MM.1S (cell line): ENCODE measurements at regions not wholly inside any gene's neighbourhood (a gene's known extent, or its start where the extent isn't known, plus 50 kb on each side); places are given as distances from the start of the nearest gene placed in this dataset.

Experiments
- DNase-seq: peaks from one replicate; pipeline ENCODE4 v3.0.0-alpha.2; 2015
- H2AFZ ChIP-seq: fragments of 300-600 bp; sonication (generic); 2 replicates; pipeline ENCODE4 v1.6.0; 2016; ENCODE audit warnings: antibody characterized with exemption, low read length
- H3F3A ChIP-seq: fragments of 300-600 bp; sonication (generic); 2 replicates; pipeline ENCODE4 v1.6.1; 2016; ENCODE audit warnings: mild to moderate bottlenecking, antibody characterized with exemption, low read length, moderate library complexity, mixed read lengths; ENCODE audit not compliant: insufficient read depth
- H3K27ac ChIP-seq: fragments of 300-600 bp; sonication (generic); 2 replicates; pipeline ENCODE4 v1.5.1; 2016; ENCODE audit warnings: mild to moderate bottlenecking, low read length
- H3K27me3 ChIP-seq: fragments of 300-600 bp; sonication (generic); replicated peaks from 2 replicates; pipeline ENCODE4 v1.6.0; 2016; ENCODE audit warnings: low read length; ENCODE audit not compliant: insufficient read depth
- H3K36me3 ChIP-seq: fragments of 300-600 bp; sonication (generic); replicated peaks from 2 replicates; pipeline ENCODE4 v1.6.1; 2016; ENCODE audit warnings: mild to moderate bottlenecking, low read length, mixed read lengths; ENCODE audit not compliant: insufficient read depth
- H3K4me1 ChIP-seq: fragments of 300-600 bp; sonication (generic); 2 replicates; pipeline ENCODE4 v1.6.1; 2016; ENCODE audit warnings: low read length, mixed read lengths
- H3K4me2 ChIP-seq: fragments of 300-600 bp; sonication (generic); 2 replicates; pipeline ENCODE4 v1.6.0; 2016; ENCODE audit warnings: low read depth, low read length
- H3K4me3 ChIP-seq: fragments of 300-600 bp; sonication (generic); 2 replicates; pipeline ENCODE4 v1.5.1; 2016; ENCODE audit warnings: low read length, mixed read lengths
- H3K79me2 ChIP-seq: fragments of 300-600 bp; sonication (generic); 2 replicates; pipeline ENCODE4 v1.6.1; 2016; ENCODE audit warnings: mixed run types, low read length, mixed read lengths
- H3K9ac ChIP-seq: fragments of 300-600 bp; sonication (generic); 2 replicates; pipeline ENCODE4 v1.6.1; 2016; ENCODE audit warnings: low read length, mixed read lengths
- H3K9me2 ChIP-seq: fragments of 300-600 bp; sonication (generic); replicated peaks from 2 replicates; pipeline ENCODE4 v1.6.1; 2016; ENCODE audit warnings: mild to moderate bottlenecking, low read length, mixed read lengths; ENCODE audit not compliant: insufficient read depth
- H3K9me3 ChIP-seq: fragments of 300-600 bp; sonication (generic); replicated peaks from 2 replicates; pipeline ENCODE4 v1.6.1; 2016; ENCODE audit warnings: mild to moderate bottlenecking, low read length, mixed read lengths; ENCODE audit not compliant: insufficient read depth
- H4K20me1 ChIP-seq: fragments of 300-600 bp; sonication (generic); 2 replicates; pipeline ENCODE4 v1.6.1; 2016; ENCODE audit warnings: mild to moderate bottlenecking, low read length, moderate library complexity, mixed read lengths; ENCODE audit not compliant: insufficient read depth
- CTCF ChIP-seq: fragments of 300-600 bp; sonication (generic); IDR thresholded peaks from 2 replicates; pipeline ENCODE4 v1.5.1; 2016; ENCODE audit warnings: antibody characterized with exemption, low read length, mixed read lengths
- EZH2 ChIP-seq: fragments of 300-600 bp; sonication (generic); optimal IDR thresholded peaks from 2 replicates; pipeline ENCODE3; 2017; ENCODE audit warnings: low read depth, mild to moderate bottlenecking, antibody characterized with exemption, low read length, mixed read lengths
- EZH2phosphoT487 ChIP-seq: fragments of 300-600 bp; sonication (generic); IDR thresholded peaks from 2 replicates; pipeline ENCODE4 v1.6.1; 2018; ENCODE audit warnings: antibody characterized with exemption, low read length

- Histone ChIP-seq H3K79me2 (no peaks in the 10 kb centered on the region), H3F3A (no peaks in the 10 kb centered on the region), H3K27ac (no peak overlapping the region), H3K9ac (no peak overlapping the region), H3K4me1 (no peaks in the 10 kb centered on the region), H3K4me2 (no peak overlapping the region), H3K9me2 (no peaks in the 10 kb centered on the region), H3K9me3 (no peaks in the 10 kb centered on the region), H2AFZ (no peak overlapping the region), H3K4me3 (no peak overlapping the region), H4K20me1 (no peaks in the 10 kb centered on the region), H3K36me3 (no peaks in the 10 kb centered on the region), H3K27me3 (no peaks in the 10 kb centered on the region)
- DNase-seq = no peak
- TF ChIP-seq EZH2 (no peak), EZH2phosphoT487 (no peak), CTCF (no peak)
Observed at GRCh38 chr16:74094514-74094913, 202.1 kb upstream of the PSMD7 start.

GRCh38 chr16:74092336-74092735 lies 204.3 kb upstream of the PSMD7 start:
- Histone ChIP-seq H3K79me2 (no peaks in the 10 kb centered on the region), H3K4me3 (no peak overlapping the region), H3F3A (no peaks in the 10 kb centered on the region), H3K9ac (no peak overlapping the region), H3K4me1 (no peaks in the 10 kb centered on the region), H3K9me2 (no peaks in the 10 kb centered on the region), H3K9me3 (no peaks in the 10 kb centered on the region), H4K20me1 (no peaks in the 10 kb centered on the region), H2AFZ (no peak overlapping the region), H3K27ac (no peak overlapping the region), H3K36me3 (no peaks in the 10 kb centered on the region), H3K27me3 (no peaks in the 10 kb centered on the region), H3K4me2 (no peak overlapping the region)
- no peak for DNase-seq
- TF ChIP-seq CTCF (no peak), EZH2phosphoT487 (no peak), EZH2 (no peak)

GRCh38 chr16:74090871-74091270 lies 205.7 kb upstream of the PSMD7 start:
- Histone ChIP-seq H3K4me3 (no peak overlapping the region), H3K79me2 (no peaks in the 10 kb centered on the region), H3K27me3 (no peaks in the 10 kb centered on the region), H4K20me1 (no peaks in the 10 kb centered on the region), H2AFZ (no peak overlapping the region), H3K4me1 (no peaks in the 10 kb centered on the region), H3K27ac (no peak overlapping the region), H3F3A (no peaks in the 10 kb centered on the region), H3K4me2 (no peak overlapping the region), H3K9me2 (no peaks in the 10 kb centered on the region), H3K9me3 (no peaks in the 10 kb centered on the region), H3K9ac (no peak overlapping the region), H3K36me3 (no peaks in the 10 kb centered on the region)
- no peak for DNase-seq
- TF ChIP-seq EZH2 (no peak), EZH2phosphoT487 (no peak), CTCF (no peak)
